GM18519 (cell line): ENCODE measurements at regions not wholly inside any gene's neighbourhood (a gene's known extent, or its start where the extent isn't known, plus 50 kb on each side); places are given as distances from the start of the nearest gene placed in this dataset.
"Not testable (repeated sequence)": the region's sequence is repeated elsewhere in the genome, so short reads cannot be mapped to it uniquely, and the experiment has no call there.

Experiments used
- ATAC-seq: cut with Tn5 transposase; IDR thresholded peaks from one replicate; pipeline ENCODE4 v1.9.1; 2021; ENCODE audit warnings: mild to moderate bottlenecking, moderate library complexity; ENCODE audit not compliant: unreplicated experiment, low FRiP score

- ATAC-seq, result no peak
Measured at GRCh38 chr2:185472574-185472973, 266.0 kb upstream of the FSIP2 start.

DNA sequence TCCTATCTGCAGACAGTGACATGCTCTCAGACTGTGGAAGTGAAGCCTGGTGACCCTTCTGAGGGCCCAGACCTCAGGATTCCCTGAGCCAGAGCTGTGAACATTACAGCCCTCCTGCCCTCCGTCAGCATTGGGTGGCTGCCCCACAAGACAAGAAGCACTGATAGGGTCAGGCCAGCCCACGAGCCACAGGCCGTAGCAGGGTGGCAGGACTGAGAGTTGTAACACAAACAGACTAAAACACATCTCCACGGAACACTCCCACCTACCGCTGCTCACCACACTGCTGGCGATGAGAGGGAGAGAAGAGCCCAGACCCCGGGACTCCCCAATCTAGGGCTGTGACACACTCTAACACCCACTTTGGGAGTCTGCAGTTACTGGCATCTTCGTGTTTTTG lies 264.8 kb upstream of the FSIP2 start:
- no peak for ATAC-seq

DNA sequence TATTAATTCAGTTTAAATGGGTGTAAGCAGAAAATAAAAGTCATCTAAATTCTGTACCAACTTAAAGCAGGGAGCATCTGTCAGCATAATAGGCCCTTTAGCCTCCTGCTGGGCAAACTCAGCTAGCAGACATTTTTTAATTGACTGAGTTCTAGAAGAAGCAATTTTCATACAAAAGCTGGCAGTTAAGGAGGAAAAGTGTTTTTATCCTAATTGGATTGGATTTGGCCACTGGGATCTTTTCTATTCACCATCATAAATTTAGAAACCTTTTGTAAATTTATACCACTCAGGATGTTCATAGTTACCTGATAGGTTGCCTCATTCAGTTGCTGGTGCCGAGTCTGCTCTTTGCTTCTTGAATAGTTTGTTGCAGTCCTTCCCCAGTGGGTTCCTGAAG lies 262.7 kb upstream of the FSIP2 start:
- no peak for ATAC-seq

- no peak for ATAC-seq
Measured at GRCh38 chr2:185477452-185477851, 261.2 kb upstream of the FSIP2 start.

DNA sequence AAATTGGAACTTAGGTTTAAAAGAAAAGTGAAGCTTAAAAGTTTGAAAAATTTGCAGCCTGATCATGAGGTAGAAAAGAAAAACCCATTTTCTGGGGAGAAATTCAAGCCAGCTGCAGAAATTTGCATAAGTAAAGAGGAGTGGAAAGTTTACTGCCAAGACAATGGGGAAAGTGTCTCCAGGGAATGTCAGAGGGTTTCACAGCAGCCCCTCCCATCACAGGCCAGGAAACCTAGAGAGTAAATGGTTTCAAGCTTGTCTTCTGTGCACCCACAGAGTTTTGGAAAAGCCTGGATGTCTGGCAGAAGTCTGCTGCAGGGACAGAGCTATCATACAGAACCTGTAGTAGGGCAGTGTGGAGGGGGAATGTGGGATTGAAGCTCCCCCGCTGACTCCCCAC lies 254.0 kb upstream of the FSIP2 start:
- ATAC-seq, result no peak

DNA sequence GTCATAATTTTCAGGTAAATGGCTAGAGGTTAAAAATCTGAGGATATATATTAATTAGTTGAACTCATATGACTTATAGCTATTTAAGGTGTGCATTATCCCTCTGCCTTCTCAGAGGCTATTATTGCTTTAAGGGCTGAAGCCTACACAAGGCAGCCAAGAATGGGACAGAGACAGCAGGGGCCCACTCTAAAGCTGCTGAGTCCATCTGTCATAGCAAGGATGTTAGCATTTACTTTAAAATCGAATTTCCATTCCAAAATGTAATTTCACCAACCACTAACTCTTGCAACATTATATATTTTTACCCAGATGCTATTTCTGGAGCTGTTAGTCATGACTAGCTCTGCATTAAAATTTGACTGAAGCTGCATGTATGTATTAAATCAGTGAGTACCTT lies 236.3 kb upstream of the FSIP2 start:
- ATAC-seq, result no peak

DNA sequence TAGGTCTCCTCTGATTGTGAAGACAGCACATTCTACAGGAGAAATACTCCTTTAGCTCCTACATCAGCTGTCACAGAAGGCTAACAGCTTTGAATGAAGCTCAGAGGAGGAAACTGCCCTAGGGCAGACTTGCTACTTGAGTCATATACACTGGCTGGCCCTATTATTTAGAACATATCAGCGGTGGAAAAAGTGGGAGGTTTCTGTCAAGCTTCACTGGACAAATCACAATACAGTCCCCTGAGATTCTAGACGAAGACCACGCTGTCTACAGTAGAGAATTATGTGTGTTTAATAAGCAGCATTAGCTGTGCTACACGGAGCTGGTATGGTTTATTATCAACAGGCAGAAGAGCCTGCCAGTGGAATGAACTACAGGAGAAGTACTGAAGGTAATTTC lies 230.9 kb upstream of the FSIP2 start:
- no peak for ATAC-seq

- no peak for ATAC-seq
Measured at GRCh38 chr2:185510060-185510459, 228.5 kb upstream of the FSIP2 start.

DNA sequence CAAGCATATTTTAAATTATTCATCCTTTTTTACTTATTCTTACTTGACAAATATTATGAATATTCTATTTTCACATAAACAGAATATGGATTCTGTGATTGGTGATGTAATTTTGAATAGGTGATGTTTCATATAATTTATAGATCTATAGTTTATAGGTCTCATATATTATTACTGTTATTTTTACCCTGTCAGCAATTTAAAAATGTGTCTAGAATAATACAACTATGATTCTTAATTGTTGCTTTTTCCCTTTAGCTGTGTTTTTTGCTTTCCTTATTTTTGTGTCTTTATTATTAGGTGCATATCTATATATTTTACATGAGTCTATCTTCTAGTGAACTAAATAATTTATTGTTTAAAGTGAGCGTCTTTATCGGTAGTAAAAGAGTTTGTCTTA lies 226.7 kb upstream of the FSIP2 start:
- ATAC-seq, result no peak

DNA sequence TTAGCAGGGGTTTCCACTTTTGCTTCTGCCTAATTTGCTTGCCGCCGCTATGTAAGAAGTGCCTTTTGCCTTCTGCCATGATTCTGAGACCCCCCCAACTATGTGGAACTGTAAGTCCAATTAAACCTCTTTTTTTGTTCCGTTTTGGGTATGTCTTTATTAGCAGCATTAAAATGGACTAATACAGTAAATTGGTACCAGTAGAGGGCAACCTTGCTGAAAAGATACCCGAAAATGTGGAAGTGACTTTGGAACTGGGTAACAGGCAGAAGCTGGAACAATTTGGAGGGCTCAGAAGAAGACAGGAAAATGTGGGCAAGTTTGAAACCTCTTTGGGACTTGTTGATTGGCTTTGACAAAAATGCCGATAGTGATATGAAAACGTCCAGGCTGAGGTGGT lies 216.1 kb upstream of the FSIP2 start:
- ATAC-seq, result no peak

GRCh38 chr2:185524242-185524641 lies 214.4 kb upstream of the FSIP2 start:
- ATAC-seq, result not testable (repeated sequence)

DNA sequence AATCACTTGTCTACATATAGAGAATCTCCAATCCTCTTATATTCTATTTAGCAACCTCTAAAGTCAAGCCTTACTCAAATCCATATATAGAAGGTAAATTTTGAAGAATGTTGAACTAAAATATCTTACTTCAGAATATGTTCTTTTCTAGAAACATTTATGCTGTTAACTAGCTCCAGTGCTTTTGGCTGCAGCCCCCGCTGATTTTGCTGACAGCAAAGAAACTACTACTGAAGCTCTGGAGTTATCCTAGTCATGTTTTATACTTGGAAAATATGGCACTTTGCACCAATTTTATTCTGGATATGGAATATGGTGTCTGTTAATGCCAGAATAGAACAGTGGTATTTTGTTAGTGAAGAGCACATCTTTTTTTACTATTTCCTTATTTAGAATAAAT lies 212.4 kb upstream of the FSIP2 start:
- no peak for ATAC-seq

DNA sequence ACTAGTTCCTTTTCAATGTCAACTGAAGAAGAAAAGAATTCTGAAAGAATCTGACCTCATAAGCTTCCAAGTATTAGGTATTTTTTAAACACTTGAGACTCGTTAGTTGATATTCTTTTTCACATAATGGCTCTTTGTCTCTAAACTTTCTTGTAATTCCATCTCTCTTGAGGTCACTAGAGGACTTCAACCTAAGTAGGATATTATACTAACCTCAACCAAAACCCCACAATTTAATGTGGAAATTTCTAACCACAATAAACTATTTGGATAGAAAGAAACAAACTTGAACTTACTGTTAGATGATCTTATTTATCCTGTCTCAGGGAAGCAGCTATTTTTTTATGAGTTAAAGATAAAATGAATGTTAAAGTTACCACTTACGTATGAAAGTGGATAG lies 206.9 kb upstream of the FSIP2 start:
- ATAC-seq, result no peak

GRCh38 chr2:185537689-185538088 lies 200.9 kb upstream of the FSIP2 start:
- no peak for ATAC-seq

DNA sequence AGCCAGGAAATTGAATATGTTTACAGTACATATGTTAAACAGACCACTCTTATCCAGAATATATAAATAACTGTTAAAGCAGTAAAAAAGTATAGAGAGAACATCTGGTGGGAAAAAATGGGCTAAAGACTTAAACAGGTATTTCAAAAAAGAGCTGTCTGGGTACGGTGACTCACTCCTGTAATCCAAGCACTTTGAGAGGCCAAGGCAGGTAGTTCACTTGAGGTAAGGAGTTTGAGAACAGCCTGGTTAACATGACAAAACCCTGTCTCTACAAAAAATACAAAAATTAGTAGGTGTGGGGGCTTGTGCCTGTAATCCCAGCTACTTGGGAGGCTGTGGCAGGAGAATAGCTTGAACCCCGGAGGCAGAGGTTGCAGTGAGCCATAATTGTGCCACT lies 171.4 kb upstream of the FSIP2 start:
- ATAC-seq, result no peak

GRCh38 chr2:185567940-185568339 lies 170.7 kb upstream of the FSIP2 start:
- ATAC-seq, result no peak

- no peak for ATAC-seq
Measured at GRCh38 chr2:185578322-185578721, 160.3 kb upstream of the FSIP2 start.

DNA sequence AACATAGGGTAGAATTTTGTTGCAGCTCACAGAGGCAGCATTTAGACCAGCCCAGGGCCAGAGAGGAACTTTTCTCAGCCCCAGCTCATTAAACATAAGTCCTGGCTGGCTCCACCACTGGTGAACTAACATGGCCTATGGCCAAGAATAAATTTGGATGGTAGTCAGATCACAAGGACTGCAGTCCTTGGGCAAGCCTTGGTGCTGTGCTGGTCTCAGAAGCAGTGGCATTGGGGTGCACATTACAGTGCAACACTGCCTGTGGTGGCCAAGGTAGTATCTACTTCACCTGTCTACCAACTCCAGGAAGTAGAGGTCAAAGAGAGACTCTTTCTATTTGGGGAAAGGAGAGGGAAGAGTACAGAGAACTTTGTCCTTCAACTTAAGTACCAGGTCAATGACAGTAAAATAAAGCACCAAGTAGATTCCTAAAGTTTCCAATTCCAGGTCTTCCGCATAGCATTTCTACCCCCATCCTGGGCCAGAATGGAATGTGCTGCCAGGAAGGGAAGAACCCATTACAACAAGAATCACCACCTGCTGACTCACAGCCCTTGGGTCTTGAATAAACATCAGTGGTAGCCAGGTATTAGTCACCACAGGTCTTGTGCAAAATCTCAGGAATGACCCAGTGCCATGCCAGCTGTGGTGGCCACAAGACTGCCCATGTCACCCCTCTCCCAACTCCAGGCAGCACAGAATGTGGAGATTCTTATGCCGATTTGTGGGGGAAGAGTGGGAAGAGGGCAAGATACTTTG lies 155.4 kb upstream of the FSIP2 start:
- no peak for ATAC-seq

DNA sequence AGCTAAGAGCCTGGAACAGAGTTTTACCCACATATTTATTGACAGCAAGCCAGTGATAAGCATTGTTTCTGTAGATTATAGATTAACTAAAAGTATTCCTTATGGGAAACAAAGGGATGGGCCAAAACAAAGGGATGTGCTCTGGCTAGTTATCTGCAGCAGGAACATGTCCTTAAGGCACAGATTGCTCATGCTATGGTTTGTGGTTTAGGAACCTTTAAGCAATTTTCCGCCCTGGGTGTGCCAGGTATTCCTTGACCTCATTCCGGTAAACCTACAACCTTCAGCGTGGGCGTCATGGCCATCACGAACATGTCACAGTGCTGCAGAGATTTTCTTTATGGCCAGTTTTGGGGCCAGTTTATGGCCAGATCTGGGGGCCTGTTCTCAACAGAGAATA lies 153.4 kb upstream of the FSIP2 start:
- not testable (repeated sequence) for ATAC-seq

GRCh38 chr2:185591276-185591675 lies 147.3 kb upstream of the FSIP2 start:
- not testable (repeated sequence) for ATAC-seq

- no peak for ATAC-seq
Measured at GRCh38 chr2:185607945-185608344, 130.7 kb upstream of the FSIP2 start.

DNA sequence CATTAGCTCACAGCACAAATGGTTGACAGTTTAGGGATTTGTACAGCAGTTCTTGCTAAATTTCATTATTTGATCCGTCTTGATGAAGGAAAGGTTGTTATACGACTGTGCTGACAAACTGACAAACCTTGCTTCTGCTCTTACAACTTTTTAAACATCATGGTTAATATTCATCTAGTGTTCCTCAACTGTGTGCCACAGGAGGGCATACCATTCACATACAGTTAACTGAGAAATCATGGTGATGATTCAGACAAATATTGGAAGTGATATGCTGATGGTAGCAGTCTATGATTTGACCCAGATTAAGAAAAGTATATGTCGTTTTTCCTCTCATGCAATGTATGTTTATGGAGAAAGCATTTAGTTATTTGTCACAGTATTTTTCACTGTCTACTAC lies 129.8 kb upstream of the FSIP2 start:
- ATAC-seq, result no peak

DNA sequence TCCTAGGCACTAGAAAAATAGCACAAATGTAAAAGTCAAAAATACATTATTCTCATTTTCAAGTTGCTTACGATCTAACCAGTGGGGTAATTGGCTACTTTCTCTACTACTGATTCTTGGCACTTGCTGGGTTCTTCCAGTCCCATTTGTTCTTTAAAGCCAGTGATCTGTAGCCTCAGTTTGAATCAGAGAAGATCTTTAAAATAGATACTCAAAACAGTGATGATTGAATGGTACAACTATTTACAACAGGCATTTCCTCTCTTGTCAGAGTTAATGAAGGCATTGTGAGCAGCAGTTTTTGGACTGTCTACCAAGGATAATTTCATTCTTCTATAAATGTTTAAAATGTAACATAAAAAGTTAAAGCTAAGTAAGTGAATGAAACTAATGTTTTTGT lies 128.3 kb upstream of the FSIP2 start:
- ATAC-seq, result no peak
